HCT116 (cell line): ENCODE measurements at regions not wholly inside any gene's neighbourhood (a gene's known extent, or its start where the extent isn't known, plus 50 kb on each side); places are given as distances from the start of the nearest gene placed in this dataset.
"Not testable (repeated sequence)": the region's sequence is repeated elsewhere in the genome, so short reads cannot be mapped to it uniquely, and the experiment has no call there.

Source experiments
- ATAC-seq: fragments of 200-7000 bp; cut with Tn5 transposase; 2 replicates; pipeline ENCODE4 v1.9.1; 2020; ENCODE audit warnings: mild to moderate bottlenecking, moderate library complexity
- BruUV-seq: library from RNA; stranded (reverse); fragments of 400-500 nt; replicated peaks from 2 replicates; lab custom pipeline; 2021; lab: Mats Ljungman, UMichigan
- CTCF ChIA-PET: fragments of 300-600 bp; sonication (Branson Sonifier 250); formaldehyde crosslinking; loops from one replicate; lab custom pipeline; 2021; ENCODE audit warnings: antibody characterized with exemption; lab: Charles Lee
- POLR2A ChIA-PET: fragments of 300-600, 350-600 bp; sonication (Branson Sonifier 250); formaldehyde crosslinking; loops from one replicate; lab custom pipeline; 2021; ENCODE audit warnings: antibody characterized with exemption; lab: Charles Lee
- RAD21 ChIA-PET, 2 experiments: fragments of 300-600 bp; sonication (Branson Sonifier 250); formaldehyde crosslinking; loops; one replicate each; lab custom pipeline; 2023; ENCODE audit warnings: low total read pairs in 2 of 2; ENCODE audit not compliant: uncharacterized antibody in 2 of 2, unreplicated experiment in 2 of 2, low non-redundant PET in 1 of 2; lab: Charles Lee
- DNase-seq: peaks from one replicate; pipeline ENCODE4 v3.0.0-alpha.2; 2010; ENCODE audit warnings: low read depth, low spot score
- H2AFZ ChIP-seq: fragments of 200-600 bp; shearing (Covaris generic), sonication (generic); 2 replicates; pipeline ENCODE4 v1.6.1; 2017; ENCODE audit warnings: low read depth, mixed run types, mixed read lengths, antibody characterized with exemption, low read length; ENCODE audit not compliant: poor library complexity, severe bottlenecking
- H3K27ac ChIP-seq: 2 replicates; pipeline ENCODE4 v1.5.1; 2012; ENCODE audit warnings: low read depth, low read length
- H3K27me3 ChIP-seq: fragments of 200-600 bp; sonication (generic); 2 replicates; pipeline ENCODE4 v1.6.1; 2016; ENCODE audit warnings: mixed run types, low read length, mixed read lengths; ENCODE audit not compliant: insufficient read depth
- H3K36me3 ChIP-seq, 2 experiments: fragments of 200-500 bp in 1 of 2; fragments of 200-600 bp in 1 of 2; sonication (Bioruptor generic) in 1 of 2; sonication (generic) in 1 of 2; 2 replicates each; pipeline versions ENCODE4 v1.5.1 to v1.6.1; 2014 to 2016; ENCODE audit warnings: low read length in 2 of 2, inconsistent platforms in 1 of 2, mixed read lengths in 1 of 2, mixed run types in 1 of 2; ENCODE audit not compliant: insufficient read depth in 2 of 2, control insufficient read depth in 1 of 2
- H3K4me1 ChIP-seq, 2 experiments: fragments of 200-600 bp in 1 of 2; sonication (generic) in 1 of 2; 2 replicates each; pipeline versions ENCODE4 v1.5.1 to v1.6.1; 2012 to 2017; ENCODE audit warnings: low read length in 2 of 2, inconsistent platforms in 1 of 2, mild to moderate bottlenecking in 1 of 2, mixed read lengths in 1 of 2, mixed run types in 1 of 2, moderate library complexity in 1 of 2; ENCODE audit not compliant: insufficient read depth in 2 of 2, control insufficient read depth in 1 of 2
- H3K4me2 ChIP-seq: fragments of 200-600 bp; sonication (generic); 2 replicates; pipeline ENCODE4 v1.6.1; 2017; ENCODE audit warnings: mixed run types, low read length, mixed read lengths
- H3K4me3 ChIP-seq, 2 experiments: fragments of 200-600 bp in 1 of 2; sonication (generic) in 1 of 2; replicated peaks in 1 of 2; 2 replicates each; pipeline ENCODE4 v1.5.1; 2011 to 2016; ENCODE audit warnings: low read length in 2 of 2, control low read depth in 1 of 2, low read depth in 1 of 2, mild to moderate bottlenecking in 1 of 2, mixed read lengths in 1 of 2, mixed run types in 1 of 2
- H3K79me2 ChIP-seq: fragments of 200-600 bp; sonication (generic); 2 replicates; pipeline ENCODE4 v1.6.1; 2017; ENCODE audit warnings: mild to moderate bottlenecking, mixed run types, low read length, moderate library complexity, mixed read lengths; ENCODE audit not compliant: insufficient read depth
- H3K9ac ChIP-seq: fragments of 200-600 bp; sonication (generic); 2 replicates; pipeline ENCODE4 v1.6.1; 2016; ENCODE audit warnings: low read length, mixed read lengths
- H3K9me2 ChIP-seq: fragments of 200-600 bp; sonication (generic), shearing (Covaris generic); 2 replicates; pipeline ENCODE4 v1.6.1; 2017; ENCODE audit warnings: mixed run types, mild to moderate bottlenecking, moderate library complexity; ENCODE audit not compliant: insufficient read depth
- H3K9me3 ChIP-seq, 2 experiments: fragments of 200-500 bp in 1 of 2; fragments of 200-600 bp in 1 of 2; sonication (Bioruptor generic) in 1 of 2; sonication (generic) in 1 of 2; 2 replicates each; pipeline ENCODE4 v1.6.1; 2014 to 2017; ENCODE audit warnings: low read length in 2 of 2, mixed read lengths in 2 of 2, inconsistent platforms in 1 of 2, low read depth in 1 of 2, mild to moderate bottlenecking in 1 of 2, mixed run types in 1 of 2, moderate library complexity in 1 of 2; ENCODE audit not compliant: control insufficient read depth in 1 of 2, insufficient read depth in 1 of 2
- H4K20me1 ChIP-seq: fragments of 200-600 bp; sonication (generic), shearing (Covaris generic); 2 replicates; pipeline ENCODE4 v1.6.1; 2017; ENCODE audit warnings: mixed run types, mild to moderate bottlenecking, moderate library complexity; ENCODE audit not compliant: insufficient read depth
- CBX3 ChIP-seq: IDR thresholded peaks from 2 replicates; pipeline ENCODE4 v1.6.1; 2012; ENCODE audit warnings: low read depth
- CEBPB ChIP-seq: IDR thresholded peaks from 2 replicates; pipeline ENCODE4 v1.6.1; 2012; ENCODE audit warnings: low read depth
- ELF1 ChIP-seq: IDR thresholded peaks from 2 replicates; pipeline ENCODE4 v1.6.1; 2012; ENCODE audit warnings: low read depth, borderline replicate concordance
- EZH2phosphoT487 ChIP-seq: fragments of 200-600 bp; IDR thresholded peaks from 2 replicates; pipeline ENCODE4 v1.6.1; 2018; ENCODE audit warnings: antibody characterized with exemption, borderline replicate concordance
- FOSL1 ChIP-seq: IDR thresholded peaks from 2 replicates; pipeline ENCODE4 v1.6.1; 2012; ENCODE audit warnings: low read depth
- YY1 ChIP-seq: IDR thresholded peaks from 2 replicates; pipeline ENCODE4 v1.6.1; 2011; ENCODE audit warnings: low read length, low read depth, moderate library complexity, mild to moderate bottlenecking; ENCODE audit not compliant: insufficient replicate concordance; ENCODE audit errors: extremely low read depth
- ZFX ChIP-seq: fragments of 450-650 bp; IDR thresholded peaks from 2 replicates; pipeline ENCODE4 v1.6.1; 2017
- ZNF274 ChIP-seq: fragments of 200-500 bp; sonication (Bioruptor generic); IDR thresholded peaks from 2 replicates; pipeline ENCODE4 v1.6.1; 2014; ENCODE audit warnings: mild to moderate bottlenecking, low read depth, low read length, inconsistent platforms
- intact Hi-C: fragments of 100-400 bp; cut with micrococcal nuclease; formaldehyde crosslinking; loops from 2 replicates; pipeline ENCODE4 v1.10.0; 2022
- TF ChIP-seq, protein P1 (sequence below), 3 experiments: fragments of 200-600 bp in 1 of 3; sonication (generic) in 1 of 3; IDR thresholded peaks in 2 of 3; conservative IDR thresholded peaks in 1 of 3; 2 replicates each; pipeline ENCODE4 v1.5.1; 2012 to 2017; ENCODE audit warnings: low read depth in 2 of 3, low read length in 2 of 3, antibody characterized with exemption in 1 of 3, borderline replicate concordance in 1 of 3, control low read depth in 1 of 3, mild to moderate bottlenecking in 1 of 3, mixed read lengths in 1 of 3, mixed run types in 1 of 3, moderate library complexity in 1 of 3; ENCODE audit not compliant: insufficient read depth in 1 of 3

DNA sequence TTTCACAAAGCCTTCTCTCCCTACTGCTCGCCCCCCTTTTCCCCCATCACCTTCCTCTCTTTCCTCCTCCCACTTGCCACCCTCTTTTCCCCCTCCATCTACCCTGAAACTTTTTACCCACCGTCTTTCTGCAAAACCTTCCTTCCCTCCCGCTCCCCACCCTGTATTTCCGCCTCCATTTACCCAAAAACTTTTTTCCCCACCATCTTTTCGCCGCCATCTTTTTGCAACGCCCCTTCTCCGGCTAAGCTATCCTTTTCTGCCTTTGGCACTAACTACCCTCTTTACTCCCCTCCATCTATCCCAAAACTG lies 205.2 kb upstream of the WSB1 start:
- intact Hi-C loops: no loop called here
- Histone ChIP-seq H4K20me1 (no peaks in the 10 kb centered on the region), H3K9me3 (no peaks in the 10 kb centered on the region), H2AFZ (no peak overlapping the region), H3K4me2 (no peak overlapping the region), H3K27ac (no peak overlapping the region), H3K9me2 (no peaks in the 10 kb centered on the region), H3K27me3 (no peaks in the 10 kb centered on the region), H3K4me3 (no peak overlapping the region), H3K4me1 (no peaks in the 10 kb centered on the region), H3K9ac (no peak overlapping the region), H3K79me2 (no peaks in the 10 kb centered on the region), H3K36me3 (no peaks in the 10 kb centered on the region)
- ChIA-PET CTCF (no interaction called here), POLR2A (no interaction called here), RAD21 (no interaction called here)
- BruUV-seq: no TSS peak
- DNase-seq: no peak
- TF ChIP-seq ZNF274 (no peak), ZFX (no peak), CBX3 (no peak), ELF1 (no peak), FOSL1 (no peak), EZH2phosphoT487 (no peak), CEBPB (no peak), YY1 (no peak)
- TF ChIP-seq, protein P1, sequence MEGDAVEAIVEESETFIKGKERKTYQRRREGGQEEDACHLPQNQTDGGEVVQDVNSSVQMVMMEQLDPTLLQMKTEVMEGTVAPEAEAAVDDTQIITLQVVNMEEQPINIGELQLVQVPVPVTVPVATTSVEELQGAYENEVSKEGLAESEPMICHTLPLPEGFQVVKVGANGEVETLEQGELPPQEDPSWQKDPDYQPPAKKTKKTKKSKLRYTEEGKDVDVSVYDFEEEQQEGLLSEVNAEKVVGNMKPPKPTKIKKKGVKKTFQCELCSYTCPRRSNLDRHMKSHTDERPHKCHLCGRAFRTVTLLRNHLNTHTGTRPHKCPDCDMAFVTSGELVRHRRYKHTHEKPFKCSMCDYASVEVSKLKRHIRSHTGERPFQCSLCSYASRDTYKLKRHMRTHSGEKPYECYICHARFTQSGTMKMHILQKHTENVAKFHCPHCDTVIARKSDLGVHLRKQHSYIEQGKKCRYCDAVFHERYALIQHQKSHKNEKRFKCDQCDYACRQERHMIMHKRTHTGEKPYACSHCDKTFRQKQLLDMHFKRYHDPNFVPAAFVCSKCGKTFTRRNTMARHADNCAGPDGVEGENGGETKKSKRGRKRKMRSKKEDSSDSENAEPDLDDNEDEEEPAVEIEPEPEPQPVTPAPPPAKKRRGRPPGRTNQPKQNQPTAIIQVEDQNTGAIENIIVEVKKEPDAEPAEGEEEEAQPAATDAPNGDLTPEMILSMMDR (IDR thresholded peaks at IDR 0.05 in 2 of 3, conservative IDR thresholded peaks at IDR 0.05 in 1 of 3; ENCODE audit: borderline replicate concordance in 1 of 3, insufficient read depth in 1 of 3, low read depth in 2 of 3, low read length in 2 of 3): no peak
- ATAC-seq: no peak

DNA sequence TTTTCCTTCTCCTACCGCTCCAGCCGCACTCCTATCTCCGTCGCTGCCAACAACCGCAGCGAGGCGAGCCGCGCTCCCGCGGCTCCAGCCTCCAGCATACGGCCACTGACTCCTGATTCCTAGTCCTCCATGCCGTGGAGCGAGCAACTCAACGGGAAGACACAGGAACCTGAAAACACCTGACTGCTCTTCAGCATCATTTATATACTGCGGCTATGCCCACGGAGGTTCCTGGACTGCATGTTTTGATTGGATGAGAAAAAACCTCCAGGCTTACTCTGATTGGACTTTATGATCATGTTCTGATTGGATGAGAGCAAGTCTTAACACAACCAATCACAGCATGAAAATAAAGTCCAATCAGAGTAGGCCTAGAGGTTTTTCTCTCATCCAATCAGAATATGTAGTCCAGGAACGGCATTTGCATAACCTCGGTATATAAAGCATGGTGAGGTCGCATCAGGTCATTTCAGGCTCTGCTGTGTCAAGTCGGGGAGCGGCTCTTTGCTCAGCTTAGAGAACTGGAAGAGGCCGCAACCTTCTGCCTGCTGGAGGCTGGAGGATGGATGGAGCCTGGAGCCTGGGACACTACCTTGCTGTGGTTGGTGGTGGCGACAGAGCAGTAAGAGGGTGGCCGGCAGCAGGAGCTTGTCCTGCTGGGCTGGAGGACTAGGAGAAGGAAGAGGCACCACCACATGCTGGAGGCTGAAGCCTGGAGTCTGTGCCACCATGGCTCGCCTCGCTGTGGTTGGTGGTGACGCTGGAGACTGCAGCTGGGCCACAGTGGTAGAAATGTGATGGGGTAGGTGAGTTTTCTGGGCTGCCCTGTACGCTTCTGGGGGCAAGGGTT lies 204.6 kb upstream of the WSB1 start:
- H3K27me3 ChIP-seq, H3K9me3 ChIP-seq, H3K9ac ChIP-seq, H3K36me3 ChIP-seq, ATAC-seq, H3K9me2 ChIP-seq, H3K4me2 ChIP-seq, RAD21 ChIA-PET, H4K20me1 ChIP-seq, H3K27ac ChIP-seq, CTCF ChIA-PET, H2AFZ ChIP-seq, H3K4me3 ChIP-seq, DNase-seq, H3K4me1 ChIP-seq, intact Hi-C loops, H3K79me2 ChIP-seq, BruUV-seq, POLR2A ChIA-PET: not testable (repeated sequence)
